GM12878 (cell line): ENCODE measurements at regions not wholly inside any gene's neighbourhood (a gene's known extent, or its start where the extent isn't known, plus 50 kb on each side); places are given as distances from the start of the nearest gene placed in this dataset.

ENCODE experiments used
- ATAC-seq: fragments of 200-7000 bp; cut with Tn5 transposase; 3 replicates; pipeline ENCODE4 v1.9.1; 2020; ENCODE audit warnings: mild to moderate bottlenecking, moderate library complexity
- BruUV-seq: library from RNA; stranded (reverse); fragments of 400-500 nt; replicated peaks from 2 replicates; lab custom pipeline; 2021; lab: Mats Ljungman, UMichigan
- CTCF ChIA-PET: fragments of 300-600 bp; sonication (Branson Sonifier 250); formaldehyde crosslinking; extraction: SDS; loops from one replicate; lab custom pipeline; 2021; ENCODE audit warnings: inconsistent platforms; lab: Yijun Ruan, JAX
- POLR2A ChIA-PET: fragments of 350-600 bp; formaldehyde crosslinking; extraction: SDS; loops from one replicate; lab custom pipeline; 2021; ENCODE audit warnings: inconsistent platforms; lab: Charles Lee
- RAD21 ChIA-PET: fragments of 300-600 bp; sonication (Branson Sonifier 250); formaldehyde crosslinking; loops from one replicate; lab custom pipeline; 2023; ENCODE audit warnings: antibody characterized with exemption; ENCODE audit not compliant: unreplicated experiment; lab: Charles Lee
- SMC1A ChIA-PET: fragments of 300-600 bp; sonication (Branson Sonifier 250); formaldehyde crosslinking; loops from one replicate; lab custom pipeline; 2023; ENCODE audit not compliant: unreplicated experiment, uncharacterized antibody; lab: Charles Lee
- DNase-seq: peaks from one replicate; pipeline ENCODE4 v3.0.0-alpha.2; 2011; ENCODE audit warnings: low read depth, low spot score
- FAIRE-seq: peaks from 3 replicates; lab custom pipeline; 2011; peaks lifted over from hg19 to GRCh38; lab: Jason Lieb, UNC
- H2AFZ ChIP-seq: 2 replicates; pipeline ENCODE4 v1.6.0; 2011; ENCODE audit warnings: low read depth, low read length, control low read depth; ENCODE audit not compliant: control insufficient read depth
- H3K27ac ChIP-seq: 2 replicates; pipeline ENCODE4 v1.5.1; 2011; ENCODE audit warnings: control low read depth; ENCODE audit not compliant: control insufficient read depth, insufficient read depth
- H3K27me3 ChIP-seq, 2 experiments: replicated peaks in 1 of 2; 2 replicates each; pipeline versions ENCODE4 v1.6.0 to v1.6.1; 2011; ENCODE audit warnings: low read length in 1 of 2; ENCODE audit not compliant: control insufficient read depth in 2 of 2, insufficient read depth in 2 of 2
- H3K36me3 ChIP-seq, 2 experiments: 2 replicates each; pipeline ENCODE4 v1.5.1; 2011; ENCODE audit warnings: low read length in 1 of 2; ENCODE audit not compliant: control insufficient read depth in 2 of 2, insufficient read depth in 2 of 2
- H3K4me1 ChIP-seq: 2 replicates; pipeline ENCODE4 v1.6.1; 2011; ENCODE audit warnings: mild to moderate bottlenecking, low read length, moderate library complexity, mixed read lengths; ENCODE audit not compliant: control insufficient read depth, insufficient read depth
- H3K4me2 ChIP-seq: 2 replicates; pipeline ENCODE4 v1.6.0; 2011; ENCODE audit warnings: control low read depth; ENCODE audit not compliant: control insufficient read depth, insufficient read depth
- H3K4me3 ChIP-seq: fragments of 200-600 bp; sonication (generic); 2 replicates; pipeline ENCODE4 v1.5.1; 2016
- H3K79me2 ChIP-seq: 2 replicates; pipeline ENCODE4 v1.6.0; 2011; ENCODE audit warnings: low read length; ENCODE audit not compliant: control insufficient read depth, insufficient read depth
- H3K9ac ChIP-seq: 2 replicates; pipeline ENCODE4 v1.8.0; 2011; ENCODE audit warnings: low read length, control low read depth, mixed read lengths; ENCODE audit not compliant: control insufficient read depth, insufficient read depth
- H3K9me3 ChIP-seq: replicated peaks from 3 replicates; pipeline ENCODE4 v1.5.1; 2011; ENCODE audit warnings: mild to moderate bottlenecking, low read length; ENCODE audit not compliant: control insufficient read depth, insufficient read depth
- H4K20me1 ChIP-seq: 2 replicates; pipeline ENCODE4 v1.6.0; 2011; ENCODE audit not compliant: control insufficient read depth, insufficient read depth
- JUNB ChIP-seq: IDR thresholded peaks from 2 replicates; pipeline ENCODE4 v1.6.1; 2016; ENCODE audit warnings: antibody characterized with exemption, mild to moderate bottlenecking
- KLF5 ChIP-seq: fragments of 450-650 bp; IDR thresholded peaks from 2 replicates; pipeline ENCODE4 v1.6.1; 2014; ENCODE audit warnings: mild to moderate bottlenecking; ENCODE audit not compliant: partially characterized antibody
- MAX ChIP-seq: IDR thresholded peaks from 2 replicates; pipeline ENCODE4 v1.6.1; 2012; ENCODE audit warnings: low read depth, low read length, improper control_type of control experiment
- MTA3 ChIP-seq: IDR thresholded peaks from 2 replicates; pipeline ENCODE4 v1.6.1; 2012; ENCODE audit warnings: low read length, inconsistent platforms, borderline replicate concordance
- NRF1 ChIP-seq: conservative IDR thresholded peaks from 2 replicates; pipeline ENCODE4 v1.6.1; 2011; ENCODE audit warnings: mild to moderate bottlenecking, low read depth, low read length, improper control_type of control experiment
- PAX5 ChIP-seq: IDR thresholded peaks from 2 replicates; pipeline ENCODE4 v1.6.1; 2011; ENCODE audit warnings: low read depth, low read length, borderline replicate concordance
- RUNX3 ChIP-seq: IDR thresholded peaks from 2 replicates; pipeline ENCODE4 v1.6.1; 2012; ENCODE audit warnings: low read length, inconsistent platforms
- SMC3 ChIP-seq: IDR thresholded peaks from 2 replicates; pipeline ENCODE4 v1.6.1; 2011; ENCODE audit warnings: low read length, improper control_type of control experiment, borderline replicate concordance
- SREBF2 ChIP-seq: IDR thresholded peaks from 2 replicates; pipeline ENCODE4 v1.6.1; 2012; ENCODE audit warnings: mild to moderate bottlenecking, low read length
- ZNF274 ChIP-seq: IDR thresholded peaks from one replicate; pipeline ENCODE4 v1.8.0; 2011; ENCODE audit not compliant: insufficient read length, insufficient read depth
- whole genome bisulfite sequencing: methylation state at CpG from one replicate; pipeline ENCODE4 v1.1.6; 2016; ENCODE audit warnings: low lambda C conversion rate; ENCODE audit not compliant: insufficient replicate concordance, insufficient coverage; ENCODE audit errors: missing lambda C conversion rate; 5-methylcytosine and 5-hydroxymethylcytosine counted together
- in situ Hi-C: fragments of 300-500 bp; cut with MboI; formaldehyde crosslinking; loops from 9 replicates; pipeline ENCODE4 v1.14.3; 2018; ENCODE audit warnings: mixed read lengths
- intact Hi-C: fragments of 100-400 bp; cut with micrococcal nuclease; formaldehyde crosslinking; loops from one replicate; pipeline ENCODE4 v1.14.2; 2022; ENCODE audit not compliant: unreplicated experiment
- TF ChIP-seq, protein P1 (sequence below): fragments of 450-650 bp; IDR thresholded peaks from 2 replicates; pipeline ENCODE4 v1.6.1; 2018; ENCODE audit warnings: mild to moderate bottlenecking, low read depth, moderate library complexity; ENCODE audit not compliant: partially characterized antibody
- TF ChIP-seq, protein P2 (sequence below): IDR thresholded peaks from 2 replicates; pipeline ENCODE4 v1.6.1; 2011; ENCODE audit warnings: low read depth, mild to moderate bottlenecking, low read length, moderate library complexity, borderline replicate concordance; ENCODE audit errors: extremely low read depth
- TF ChIP-seq, protein P3 (sequence below): IDR thresholded peaks from 2 replicates; pipeline ENCODE4 v1.6.1; 2011; ENCODE audit warnings: mild to moderate bottlenecking, low read depth, low read length, moderate library complexity; ENCODE audit not compliant: insufficient replicate concordance

DNA sequence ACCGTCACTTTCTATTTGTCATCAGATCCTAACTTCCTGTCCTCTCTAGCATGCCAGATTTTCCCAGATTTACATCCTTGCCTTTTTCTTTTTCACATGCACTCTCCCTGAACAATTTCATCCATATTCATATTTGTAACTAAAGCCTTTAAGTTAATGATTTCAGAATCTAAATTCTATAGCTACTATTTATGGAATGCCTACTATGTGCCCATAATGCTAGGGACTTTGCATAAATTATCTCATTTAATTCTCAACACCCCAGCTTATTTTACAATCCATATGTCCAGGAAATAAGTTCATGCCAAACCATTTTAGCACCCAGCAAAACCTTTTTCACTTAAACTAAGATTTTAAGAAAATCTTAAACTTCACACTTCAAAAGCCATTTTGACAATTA lies 531.9 kb downstream of the NUP35 start:
- Histone ChIP-seq H3K79me2 (no peaks in the 10 kb centered on the region), H3K36me3 (no peaks in the 10 kb centered on the region), H3K4me1 (no peaks in the 10 kb centered on the region), H2AFZ (no peak overlapping the region), H3K27ac (no peak overlapping the region), H3K4me3 (no peak overlapping the region), H3K9ac (no peak overlapping the region), H3K27me3 (no peaks in the 10 kb centered on the region), H3K4me2 (no peak overlapping the region), H4K20me1 (no peaks in the 10 kb centered on the region), H3K9me3 (no peaks in the 10 kb centered on the region)
- TF ChIP-seq SREBF2 (no peak), MTA3 (no peak), ZNF274 (no peak), RUNX3 (no peak), NRF1 (no peak), PAX5 (no peak), SMC3 (no peak), MAX (no peak), JUNB (no peak), KLF5 (no peak)
- TF ChIP-seq, protein P1, sequence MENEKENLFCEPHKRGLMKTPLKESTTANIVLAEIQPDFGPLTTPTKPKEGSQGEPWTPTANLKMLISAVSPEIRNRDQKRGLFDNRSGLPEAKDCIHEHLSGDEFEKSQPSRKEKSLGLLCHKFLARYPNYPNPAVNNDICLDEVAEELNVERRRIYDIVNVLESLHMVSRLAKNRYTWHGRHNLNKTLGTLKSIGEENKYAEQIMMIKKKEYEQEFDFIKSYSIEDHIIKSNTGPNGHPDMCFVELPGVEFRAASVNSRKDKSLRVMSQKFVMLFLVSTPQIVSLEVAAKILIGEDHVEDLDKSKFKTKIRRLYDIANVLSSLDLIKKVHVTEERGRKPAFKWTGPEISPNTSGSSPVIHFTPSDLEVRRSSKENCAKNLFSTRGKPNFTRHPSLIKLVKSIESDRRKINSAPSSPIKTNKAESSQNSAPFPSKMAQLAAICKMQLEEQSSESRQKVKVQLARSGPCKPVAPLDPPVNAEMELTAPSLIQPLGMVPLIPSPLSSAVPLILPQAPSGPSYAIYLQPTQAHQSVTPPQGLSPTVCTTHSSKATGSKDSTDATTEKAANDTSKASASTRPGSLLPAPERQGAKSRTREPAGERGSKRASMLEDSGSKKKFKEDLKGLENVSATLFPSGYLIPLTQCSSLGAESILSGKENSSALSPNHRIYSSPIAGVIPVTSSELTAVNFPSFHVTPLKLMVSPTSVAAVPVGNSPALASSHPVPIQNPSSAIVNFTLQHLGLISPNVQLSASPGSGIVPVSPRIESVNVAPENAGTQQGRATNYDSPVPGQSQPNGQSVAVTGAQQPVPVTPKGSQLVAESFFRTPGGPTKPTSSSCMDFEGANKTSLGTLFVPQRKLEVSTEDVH, result no peak
- TF ChIP-seq, protein P2, sequence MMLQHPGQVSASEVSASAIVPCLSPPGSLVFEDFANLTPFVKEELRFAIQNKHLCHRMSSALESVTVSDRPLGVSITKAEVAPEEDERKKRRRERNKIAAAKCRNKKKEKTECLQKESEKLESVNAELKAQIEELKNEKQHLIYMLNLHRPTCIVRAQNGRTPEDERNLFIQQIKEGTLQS, result no peak
- TF ChIP-seq, protein P3, sequence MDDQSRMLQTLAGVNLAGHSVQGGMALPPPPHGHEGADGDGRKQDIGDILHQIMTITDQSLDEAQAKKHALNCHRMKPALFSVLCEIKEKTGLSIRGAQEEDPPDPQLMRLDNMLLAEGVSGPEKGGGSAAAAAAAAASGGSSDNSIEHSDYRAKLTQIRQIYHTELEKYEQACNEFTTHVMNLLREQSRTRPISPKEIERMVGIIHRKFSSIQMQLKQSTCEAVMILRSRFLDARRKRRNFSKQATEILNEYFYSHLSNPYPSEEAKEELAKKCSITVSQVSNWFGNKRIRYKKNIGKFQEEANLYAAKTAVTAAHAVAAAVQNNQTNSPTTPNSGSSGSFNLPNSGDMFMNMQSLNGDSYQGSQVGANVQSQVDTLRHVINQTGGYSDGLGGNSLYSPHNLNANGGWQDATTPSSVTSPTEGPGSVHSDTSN, result no peak
- no peak for FAIRE-seq
- ChIA-PET RAD21 (no interaction called here), SMC1A (interaction anchor here (0.6 to 0.9 kb wide), 2 partner anchors 42 to 374 kb away, joined by 3 read pairs; no protein-coding TSS in a partner anchor), CTCF (interaction anchor here (0.5 kb wide), 1 partner anchor 1415 kb away, joined by 3 read pairs; no protein-coding TSS in a partner anchor), POLR2A (no interaction called here)
- in situ Hi-C loops, result no loop called here
- no peak for DNase-seq
- no TSS peak for BruUV-seq
- 11% methylated on average over 1 of the region's 1 CpG for WGBS
- intact Hi-C loops, result no loop called here
- ATAC-seq, result no peak
